ENCODE measurements at regions not wholly inside any gene's neighbourhood (a gene's known extent, or its start where the extent isn't known, plus 50 kb on each side); places are given as distances from the start of the nearest gene placed in this dataset.
"Not testable (repeated sequence)": the region's sequence is repeated elsewhere in the genome, so short reads cannot be mapped to it uniquely, and the experiment has no call there.

GRCh38 chr6:66605971-66606370, 898.9 kb upstream of the EYS start:
- intact Hi-C loops (cut with micrococcal nuclease), result no loop called here
- DNase-seq, result no peak
- ATAC-seq, result no peak

DNA sequence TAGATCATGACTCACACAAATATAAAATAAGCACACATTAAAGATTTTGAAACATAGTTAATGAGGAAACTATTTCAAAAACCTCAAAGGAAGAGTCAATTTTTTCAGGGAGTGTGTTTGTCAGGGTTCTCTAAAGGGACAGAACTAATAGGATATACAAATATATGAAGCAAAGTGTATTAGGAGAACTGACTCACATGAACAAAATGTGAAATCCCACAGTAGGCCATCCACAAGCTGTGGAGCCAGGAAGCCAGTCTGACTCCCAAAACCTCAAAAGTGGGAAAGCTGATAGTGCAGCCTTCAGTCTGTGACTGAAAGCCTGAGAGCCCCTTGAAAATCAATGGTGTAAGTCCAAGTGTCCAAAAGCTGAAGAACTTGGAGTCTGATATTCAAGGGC, 898.0 kb upstream of the EYS start:
- DNase-seq (no peak), ATAC-seq (no peak)
- intact Hi-C loops (cut with micrococcal nuclease), result no loop called here

- intact Hi-C loops (cut with micrococcal nuclease), result no loop called here
- ATAC-seq, result no peak
- DNase-seq, result no peak
Measured at GRCh38 chr6:66599541-66599940, 892.5 kb upstream of the EYS start.

GRCh38 chr6:66578362-66578761, 871.3 kb upstream of the EYS start:
- intact Hi-C loops (cut with micrococcal nuclease), result no loop called here
- ATAC-seq (no peak), DNase-seq (no peak)

GRCh38 chr6:66568271-66568670, 861.2 kb upstream of the EYS start:
- no peak for ATAC-seq
- intact Hi-C loops (cut with micrococcal nuclease), result no loop called here
- no peak for DNase-seq

DNA sequence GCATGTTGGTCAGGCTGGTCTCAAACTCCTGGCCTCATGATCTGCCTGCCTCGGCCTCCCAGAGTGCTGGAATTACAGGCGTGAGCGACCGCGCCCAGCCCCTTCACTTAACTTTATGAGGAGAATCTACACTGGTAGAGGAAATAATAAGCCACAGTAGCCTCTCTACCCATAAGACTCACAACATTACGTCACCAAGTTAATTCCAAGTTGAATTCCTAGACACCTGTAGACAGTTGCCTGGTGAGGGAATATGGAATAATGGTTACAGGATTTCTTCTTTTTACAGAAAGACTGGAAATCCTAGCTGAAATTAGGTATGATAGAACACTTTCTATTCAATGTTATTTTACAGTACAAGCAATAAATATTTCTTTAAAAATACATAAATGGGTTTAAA, 854.5 kb upstream of the EYS start:
- ATAC-seq, result no peak
- DNase-seq, result no peak
- intact Hi-C loops (cut with micrococcal nuclease), result no loop called here

DNA sequence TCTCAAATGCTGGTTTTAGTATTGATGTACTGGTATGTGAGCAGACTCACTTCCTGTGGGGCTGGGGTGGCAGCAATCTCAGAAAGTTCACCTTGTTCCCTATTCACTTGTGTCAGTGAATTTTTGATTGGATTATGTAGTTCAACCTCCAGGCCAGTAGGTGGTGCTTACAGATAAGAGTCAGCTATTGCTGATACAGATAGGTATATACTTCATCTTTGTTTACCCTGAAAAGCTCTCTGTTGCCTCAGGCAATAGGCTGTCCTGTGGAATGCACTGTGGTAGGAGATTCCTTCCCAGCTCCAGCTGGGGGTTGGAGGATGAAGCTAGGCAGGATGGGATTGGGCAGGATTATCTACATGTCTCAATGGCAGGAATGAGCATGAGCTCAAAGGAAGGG, 851.2 kb upstream of the EYS start:
- intact Hi-C loops (cut with micrococcal nuclease), result no loop called here
- no peak for DNase-seq
- no peak for ATAC-seq

GRCh38 chr6:66556936-66557335, 849.9 kb upstream of the EYS start:
- ATAC-seq (no peak), DNase-seq (no peak)
- intact Hi-C loops (cut with micrococcal nuclease), result no loop called here

GRCh38 chr6:66555082-66555481, 848.1 kb upstream of the EYS start:
- ATAC-seq (no peak), DNase-seq (no peak)
- intact Hi-C loops (cut with micrococcal nuclease), result no loop called here

DNA sequence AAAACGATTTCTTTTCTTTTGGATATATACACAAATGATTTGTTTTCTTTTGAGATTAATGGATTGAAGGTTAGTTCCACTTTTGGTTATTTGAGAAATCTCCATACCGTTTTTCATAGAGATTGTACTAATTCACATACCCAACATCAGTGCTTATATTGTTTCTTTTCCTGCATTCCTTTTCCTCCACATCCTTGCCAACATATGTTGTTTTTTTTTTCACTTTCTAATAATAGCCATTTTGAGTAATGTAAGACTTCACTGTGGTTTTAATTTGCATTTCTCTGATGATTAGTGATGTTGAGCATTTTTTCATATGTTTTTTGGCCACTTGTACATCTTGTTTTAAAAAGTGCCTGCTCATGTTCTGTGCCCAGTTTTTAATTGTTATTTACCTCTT, 846.4 kb upstream of the EYS start:
- DNase-seq, result no peak
- ATAC-seq, result no peak
- intact Hi-C loops (cut with micrococcal nuclease), result no loop called here

GRCh38 chr6:66538551-66539135, 831.6 kb upstream of the EYS start:
- ATAC-seq (no peak), DNase-seq (no peak)
- intact Hi-C loops (cut with micrococcal nuclease), result no loop called here

DNA sequence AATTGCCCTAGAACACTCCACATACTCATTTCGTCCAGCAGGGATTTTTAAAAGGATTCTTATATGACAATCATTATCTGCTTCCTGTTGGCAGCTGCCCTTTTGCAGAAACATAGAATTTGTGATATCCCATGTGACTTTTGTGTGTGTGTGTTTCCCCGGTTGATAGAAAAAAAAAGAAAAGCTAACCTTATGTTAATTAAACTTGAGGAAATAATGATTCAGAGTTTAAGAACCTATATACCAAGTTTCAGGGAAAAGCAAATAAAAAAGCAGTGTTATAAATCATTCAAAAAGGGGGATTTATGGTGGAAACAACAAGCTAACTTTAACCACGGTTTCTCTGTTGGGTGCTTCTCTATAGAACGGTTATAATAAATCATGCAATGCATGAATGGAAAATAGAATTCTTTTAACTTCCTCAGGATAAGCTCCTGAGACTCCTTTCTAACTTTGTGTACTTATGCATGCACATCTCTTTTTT, 826.9 kb upstream of the EYS start:
- no peak for ATAC-seq
- intact Hi-C loops (cut with micrococcal nuclease), result no loop called here
- no peak for DNase-seq

DNA sequence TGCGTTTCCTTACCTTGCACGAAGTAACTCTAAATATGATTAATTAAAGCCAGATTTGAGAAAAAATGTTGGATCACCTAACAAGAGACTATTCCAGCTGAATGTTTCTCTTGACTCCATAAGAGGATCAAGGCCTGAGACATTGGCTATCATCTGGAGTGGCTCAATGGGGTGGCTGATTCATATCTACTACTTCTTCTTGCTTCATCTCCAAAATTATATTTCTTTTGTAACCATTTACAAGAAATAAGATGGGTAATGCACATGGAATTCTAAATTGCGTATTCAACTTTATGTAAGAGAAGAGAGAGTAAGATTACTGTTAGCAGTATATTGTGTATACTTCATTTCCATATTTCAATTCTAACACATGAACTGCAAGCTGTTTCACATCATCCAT, 819.0 kb upstream of the EYS start:
- intact Hi-C loops (cut with micrococcal nuclease), result no loop called here
- ATAC-seq, result no peak
- no peak for DNase-seq

DNA sequence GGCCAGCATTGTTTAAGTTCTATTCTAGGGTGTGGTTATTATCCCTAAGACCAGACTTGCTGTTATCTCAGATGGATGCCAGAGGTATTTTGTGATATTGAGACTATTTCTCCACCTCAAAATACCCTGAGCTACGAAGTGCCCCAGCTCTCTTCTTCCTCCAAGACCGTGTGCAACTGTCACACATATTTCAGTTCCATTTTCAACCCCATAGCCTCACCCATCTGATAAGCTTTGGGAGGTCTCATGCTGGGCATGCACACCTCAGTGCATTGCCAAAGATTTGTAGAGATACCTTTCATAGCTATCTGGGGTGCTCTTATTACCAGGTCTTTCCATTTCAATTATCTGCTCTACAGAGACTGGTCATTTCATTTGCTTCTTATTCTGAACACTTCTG, 815.8 kb upstream of the EYS start:
- intact Hi-C loops (cut with micrococcal nuclease), result no loop called here
- no peak for ATAC-seq
- no peak for DNase-seq

DNA sequence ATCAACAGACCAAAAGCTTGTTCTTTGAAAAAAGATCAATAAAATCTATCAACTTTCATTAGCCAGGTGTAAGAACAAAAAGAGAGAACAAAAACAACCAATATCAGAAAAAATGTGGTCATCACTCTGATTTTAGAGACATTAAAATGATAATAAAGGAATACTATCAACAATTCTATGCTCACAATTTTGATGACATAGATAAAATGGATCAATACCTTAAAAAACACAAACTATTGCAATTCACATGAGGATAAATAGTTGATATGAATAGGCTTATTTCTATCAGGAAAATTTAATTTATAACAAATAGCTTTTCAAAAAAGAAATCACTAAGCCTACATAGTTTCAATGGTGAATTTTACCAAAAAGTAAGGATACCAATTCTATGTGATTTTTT, 809.4 kb upstream of the EYS start:
- no peak for DNase-seq
- intact Hi-C loops (cut with micrococcal nuclease), result no loop called here
- no peak for ATAC-seq

GRCh38 chr6:66508433-66508832, 801.4 kb upstream of the EYS start:
- DNase-seq (no peak), ATAC-seq (no peak)
- intact Hi-C loops (cut with micrococcal nuclease), result no loop called here

DNA sequence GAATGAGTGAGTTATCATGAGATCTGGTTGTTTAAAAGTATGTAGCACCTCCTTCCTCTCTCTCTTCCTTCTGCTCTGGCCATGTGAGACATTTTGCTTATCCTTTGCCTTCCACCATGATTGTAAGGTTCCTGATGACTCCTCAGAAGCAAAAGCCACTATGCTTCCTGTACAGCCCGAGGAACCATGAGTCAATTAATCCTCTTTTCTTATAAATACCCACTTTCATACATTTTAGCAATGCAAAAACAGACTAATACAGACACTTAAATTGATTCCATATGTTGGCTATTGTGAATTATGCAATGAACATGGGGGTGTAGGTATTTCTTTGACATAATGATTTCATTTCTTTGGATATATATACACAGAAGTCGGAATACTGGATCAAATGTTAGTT, 792.8 kb upstream of the EYS start:
- no peak for DNase-seq
- ATAC-seq, result no peak
- intact Hi-C loops (cut with micrococcal nuclease), result no loop called here

DNA sequence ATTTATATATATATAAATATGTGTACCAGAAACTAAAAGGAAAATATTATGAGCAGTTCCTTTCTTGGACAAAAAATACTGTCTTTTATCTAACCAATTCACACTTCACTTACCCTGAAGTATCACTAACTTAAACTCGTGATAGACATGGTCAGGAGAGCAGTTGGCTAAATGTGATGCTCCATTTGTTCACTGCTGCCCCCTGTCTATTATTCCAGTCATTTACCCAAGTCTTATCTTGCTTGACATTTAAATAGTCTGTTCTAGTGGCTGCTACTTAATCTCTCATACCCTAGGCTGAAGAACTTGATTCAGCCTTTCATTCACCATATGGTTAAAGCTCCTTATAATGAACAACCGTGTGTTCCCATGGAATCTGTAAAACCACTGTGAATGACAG, 789.6 kb upstream of the EYS start:
- intact Hi-C loops (cut with micrococcal nuclease), result no loop called here
- DNase-seq (no peak), ATAC-seq (no peak)

DNA sequence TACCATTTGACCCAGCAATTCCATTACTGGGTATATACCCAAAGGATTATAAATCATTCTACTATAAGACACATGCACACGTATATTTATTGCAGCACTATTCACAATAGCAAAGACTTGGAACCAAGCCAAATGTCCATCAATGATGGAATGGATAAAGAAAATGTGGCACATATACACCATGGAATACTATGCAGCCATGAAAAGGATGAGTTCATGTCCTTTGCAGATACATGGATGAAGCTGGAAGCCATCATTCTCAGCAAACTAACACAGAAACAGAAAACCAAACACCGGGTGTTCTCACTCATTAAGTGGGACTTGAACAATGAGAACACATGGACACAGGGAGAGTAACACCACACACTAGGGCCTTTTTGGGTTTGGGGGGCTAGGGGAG, 787.6 kb upstream of the EYS start:
- ATAC-seq; intact Hi-C loops (cut with micrococcal nuclease); DNase-seq: not testable (repeated sequence)

- DNase-seq (no peak), ATAC-seq (no peak)
- intact Hi-C loops (cut with micrococcal nuclease), result no loop called here
Measured at GRCh38 chr6:66489269-66489987, 782.4 kb upstream of the EYS start.

GRCh38 chr6:66481216-66481615, 774.2 kb upstream of the EYS start:
- intact Hi-C loops (cut with micrococcal nuclease), result no loop called here
- DNase-seq, result no peak
- no peak for ATAC-seq

All from left ventricle myocardium superior (tissue), 1 donor.